Stimulated activated CD4-positive, alpha-beta T cell treated with anti-CD3 and anti-CD28 coated beads, Interleukin-12 subunit alpha, Interleukin-12 subunit beta, amount 100 ng/mL, for 24 hours (primary cell): ENCODE measurements at regions not wholly inside any gene's neighbourhood (a gene's known extent, or its start where the extent isn't known, plus 50 kb on each side); places are given as distances from the start of the nearest gene placed in this dataset.

Experiments
- DNase-seq, 2 experiments: peaks; one replicate each; pipeline ENCODE4 v3.0.0-alpha.2; 2020; ENCODE audit warnings: low read depth in 2 of 2

DNA sequence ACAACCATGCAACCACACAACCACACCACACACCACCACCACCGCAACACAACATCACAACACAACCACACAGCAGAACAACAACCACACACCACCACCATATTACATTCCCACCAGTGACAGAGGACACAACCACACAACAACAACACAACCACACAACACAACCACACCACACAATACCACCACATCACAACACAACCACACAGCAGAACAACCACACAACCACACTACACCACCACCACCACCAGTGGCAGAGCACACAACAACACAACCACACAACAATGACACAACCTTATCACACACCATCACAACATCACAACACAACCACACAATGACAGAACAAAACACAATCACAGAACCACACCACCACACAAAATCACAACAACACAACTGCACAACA, 313.0 kb upstream of the MYT1L start:
- DNase-seq, result no peak

DNA sequence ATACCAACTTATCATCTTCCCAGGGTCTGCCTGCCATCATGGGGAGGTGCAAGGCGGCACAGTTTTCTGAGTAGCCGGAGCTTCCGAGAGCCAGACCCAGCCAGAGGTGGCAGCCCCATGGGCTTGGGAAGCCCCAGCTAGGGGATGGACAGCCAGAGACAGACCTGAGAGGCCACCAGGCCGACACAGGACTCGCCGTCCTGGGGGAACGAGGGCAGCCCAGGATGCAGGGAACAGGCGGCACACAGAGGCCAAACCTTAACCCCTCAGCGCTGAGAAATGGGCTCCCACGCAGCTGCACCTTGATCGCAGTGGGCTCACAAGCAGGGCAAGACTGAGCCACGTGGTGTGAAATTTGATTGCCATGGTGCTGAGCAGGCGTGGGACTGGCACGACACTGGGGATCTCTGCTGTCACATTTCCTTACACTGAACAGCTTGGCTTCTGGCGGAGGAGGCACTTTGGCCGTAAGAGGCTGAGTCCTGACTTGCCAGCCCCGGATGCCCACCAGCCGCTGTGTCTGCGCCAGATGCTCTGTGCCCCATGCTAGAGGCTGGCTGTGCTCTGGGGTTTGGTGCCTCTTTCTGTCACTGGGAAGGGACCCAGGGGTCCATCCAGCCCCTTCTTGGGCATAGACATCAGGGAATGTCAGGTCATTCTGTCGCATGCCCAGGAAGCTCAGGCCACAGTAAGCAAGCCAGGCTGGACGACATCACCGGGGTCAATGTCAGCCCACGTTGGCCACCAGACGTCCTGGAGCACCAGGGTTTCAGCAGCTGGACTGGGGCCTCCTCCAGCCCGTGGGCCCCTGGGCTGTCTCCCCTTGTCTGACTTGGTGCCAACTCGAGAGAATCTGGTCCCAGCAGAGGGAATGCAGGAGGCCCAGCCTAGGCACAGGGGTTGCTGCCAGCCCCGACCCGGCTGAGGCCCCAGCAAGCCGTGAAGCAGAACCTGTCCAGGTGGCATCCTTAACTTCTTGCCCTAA, 312.1 kb upstream of the MYT1L start:
- DNase-seq, result no peak

DNA sequence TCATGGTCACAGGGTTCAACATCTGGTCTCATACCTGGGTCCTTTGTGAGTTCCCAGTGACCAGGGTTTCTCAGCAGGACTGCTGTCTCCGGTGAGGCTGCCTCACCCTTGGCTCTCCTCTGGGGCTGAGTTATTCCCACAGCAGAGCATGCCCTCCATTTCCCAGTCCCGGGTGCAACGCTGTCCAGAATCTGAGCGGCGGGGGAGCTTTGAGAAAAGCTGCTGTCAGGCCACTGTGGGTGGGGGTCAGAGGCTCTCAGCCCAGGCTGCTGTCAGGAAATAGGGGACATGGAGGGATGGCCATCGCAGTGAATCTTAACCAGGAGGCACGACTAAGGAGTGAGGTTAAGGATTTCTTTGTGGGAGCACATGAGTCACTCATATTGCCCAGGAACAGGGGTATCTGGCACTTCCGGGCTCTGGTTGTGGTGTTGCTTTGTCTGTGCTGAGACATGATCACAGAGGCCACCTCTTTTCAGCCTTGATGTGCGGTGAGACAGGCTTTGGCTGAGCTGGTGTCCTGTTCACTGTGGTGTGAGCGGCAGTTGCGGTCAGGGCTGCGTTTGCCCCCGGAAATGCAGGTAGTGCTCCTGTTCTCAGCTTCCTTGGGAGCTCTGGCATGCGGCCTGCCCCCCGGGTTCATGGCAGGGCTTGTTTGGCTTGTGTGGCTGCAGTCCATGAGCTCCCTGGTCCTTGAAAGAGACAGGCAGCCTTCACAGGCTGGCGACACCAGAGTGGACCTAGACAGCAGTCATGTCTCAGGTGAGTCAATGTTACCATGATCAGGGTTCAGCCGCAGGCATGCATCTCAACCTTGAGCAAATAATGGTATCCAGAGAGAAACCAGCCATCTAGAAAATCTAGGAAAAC, 310.7 kb upstream of the MYT1L start:
- no peak for DNase-seq

DNA sequence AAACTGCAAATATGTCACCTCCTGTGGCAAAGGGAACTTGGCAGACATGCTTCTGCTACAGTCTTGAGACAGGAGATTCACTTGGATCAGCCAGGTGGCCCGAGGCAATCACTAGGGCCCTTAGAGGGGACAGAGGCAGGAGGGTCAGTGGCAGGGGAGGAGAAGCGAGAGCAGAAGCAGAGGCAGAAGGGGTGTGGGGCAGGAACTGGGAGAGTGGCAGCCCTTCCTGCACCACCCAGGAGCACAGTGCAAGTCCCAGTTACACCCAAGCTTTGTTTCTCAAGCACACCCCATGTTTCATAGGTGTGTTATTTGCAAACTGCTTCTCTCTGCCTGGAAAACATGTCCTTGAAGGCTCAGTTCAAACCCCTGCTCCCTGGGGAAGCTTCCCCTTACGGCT, 309.7 kb upstream of the MYT1L start:
- DNase-seq, result no peak

DNA sequence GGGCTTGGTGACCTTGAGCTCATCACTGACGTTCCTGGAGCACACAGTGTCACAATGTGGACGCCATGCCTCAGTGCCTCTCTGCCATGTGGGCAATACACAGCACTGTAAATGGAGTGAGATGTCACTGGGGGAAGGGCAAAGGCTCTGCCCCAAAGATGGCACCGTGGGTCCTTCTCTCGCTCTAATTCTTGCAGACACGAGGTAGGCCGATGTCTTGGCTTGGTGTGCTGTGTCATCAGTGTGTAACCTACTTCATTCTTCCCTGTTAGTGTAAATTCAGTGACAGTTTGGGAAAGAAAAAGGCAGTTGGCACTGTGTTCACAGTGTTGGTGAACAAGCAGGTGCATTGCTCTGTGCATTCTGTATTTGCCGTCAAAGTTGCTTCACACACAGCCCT, 309.3 kb upstream of the MYT1L start:
- no peak for DNase-seq

DNA sequence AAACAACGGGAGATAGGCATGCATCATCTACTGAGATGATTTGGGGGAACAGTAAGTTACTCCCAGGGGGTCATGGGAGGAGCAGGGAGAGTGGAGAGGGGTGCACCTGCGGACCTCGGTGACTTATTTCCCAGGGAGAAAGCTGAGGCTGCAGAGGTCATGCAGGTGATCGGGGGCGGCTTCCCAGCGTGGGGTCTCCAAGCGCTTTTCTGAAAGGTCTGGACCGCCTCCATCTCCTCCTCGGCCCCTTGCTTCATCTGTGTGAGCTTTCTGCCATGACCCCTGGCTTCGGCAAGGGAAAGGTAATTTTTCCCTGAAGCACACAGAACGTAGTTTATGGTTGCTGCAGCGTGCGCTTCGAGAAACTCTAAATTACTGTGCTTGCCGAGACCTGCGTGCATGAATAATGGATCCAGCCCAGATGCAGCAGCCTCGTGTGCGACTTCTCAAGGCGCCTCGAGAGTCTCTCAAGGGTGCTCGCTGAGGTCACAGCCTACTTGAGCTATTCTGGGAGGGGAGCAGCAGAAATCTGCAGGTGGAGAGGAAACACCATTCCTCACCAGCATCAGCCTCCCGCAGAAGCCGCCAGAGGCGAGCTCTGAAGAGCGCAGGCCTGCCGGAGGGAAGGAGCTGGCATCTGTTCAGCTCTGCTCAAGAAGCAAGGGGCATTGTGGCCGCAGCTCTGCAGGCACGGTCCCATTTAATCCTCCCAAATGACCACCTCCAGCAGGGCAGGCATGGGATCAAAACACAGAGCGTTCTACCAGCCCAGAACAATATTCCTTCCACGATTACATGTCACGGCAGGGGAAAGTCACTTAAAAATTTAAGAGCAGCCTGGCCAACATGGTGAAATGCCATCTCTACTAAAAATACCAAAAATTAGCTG, 308.4 kb upstream of the MYT1L start:
- DNase-seq, result no peak

DNA sequence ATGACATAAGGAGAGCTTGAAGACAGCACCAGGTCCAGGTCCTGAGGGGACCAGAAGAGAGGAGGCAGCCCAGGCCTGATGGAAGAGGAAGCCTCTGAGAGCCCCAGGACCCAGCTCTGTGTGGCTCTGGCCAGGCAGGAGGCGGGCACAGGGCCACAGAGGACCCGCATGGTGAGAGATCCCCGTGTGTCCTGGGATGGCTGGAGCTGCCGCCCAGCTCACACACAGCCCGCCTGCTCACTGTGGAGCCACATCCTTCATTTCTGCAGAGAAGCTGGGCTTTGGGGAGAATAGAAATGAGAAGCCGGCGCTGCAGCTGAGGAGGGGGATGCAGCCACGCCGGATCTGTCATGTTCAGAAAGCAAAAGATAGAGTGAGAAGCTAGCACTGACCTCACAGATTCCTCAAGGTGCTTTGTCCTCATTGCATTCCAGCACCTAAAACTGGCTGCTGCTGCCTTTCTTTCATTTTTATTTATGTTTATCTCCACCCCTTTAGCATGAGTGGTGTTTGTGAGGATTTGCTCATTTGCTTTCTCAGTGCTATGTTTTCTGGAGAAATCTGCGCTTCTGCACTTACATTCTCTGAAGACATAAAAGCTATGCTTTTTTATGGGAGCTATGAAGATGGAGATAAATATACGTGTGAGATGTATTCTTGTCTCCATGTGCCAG, 307.6 kb upstream of the MYT1L start:
- no peak for DNase-seq

DNA sequence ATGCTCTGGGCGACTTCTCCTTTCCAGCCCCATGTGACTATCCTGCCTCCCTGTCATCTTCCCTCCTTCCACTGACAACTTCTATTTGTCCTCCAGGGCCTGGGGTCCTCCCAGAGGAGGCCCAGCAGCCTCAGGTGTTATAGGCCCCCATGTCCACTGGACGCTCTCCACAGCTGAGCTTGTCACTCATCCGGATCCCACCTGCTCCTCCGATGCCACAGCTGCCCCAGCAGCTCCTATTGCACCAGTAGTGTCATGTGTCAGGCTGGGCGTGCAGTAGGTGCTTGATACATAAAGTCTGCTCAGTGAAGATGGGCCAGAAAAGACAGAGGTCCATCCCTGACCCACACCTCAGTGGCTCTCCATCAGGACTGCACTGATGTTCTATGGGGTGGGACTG, 305.7 kb upstream of the MYT1L start:
- no peak for DNase-seq

DNA sequence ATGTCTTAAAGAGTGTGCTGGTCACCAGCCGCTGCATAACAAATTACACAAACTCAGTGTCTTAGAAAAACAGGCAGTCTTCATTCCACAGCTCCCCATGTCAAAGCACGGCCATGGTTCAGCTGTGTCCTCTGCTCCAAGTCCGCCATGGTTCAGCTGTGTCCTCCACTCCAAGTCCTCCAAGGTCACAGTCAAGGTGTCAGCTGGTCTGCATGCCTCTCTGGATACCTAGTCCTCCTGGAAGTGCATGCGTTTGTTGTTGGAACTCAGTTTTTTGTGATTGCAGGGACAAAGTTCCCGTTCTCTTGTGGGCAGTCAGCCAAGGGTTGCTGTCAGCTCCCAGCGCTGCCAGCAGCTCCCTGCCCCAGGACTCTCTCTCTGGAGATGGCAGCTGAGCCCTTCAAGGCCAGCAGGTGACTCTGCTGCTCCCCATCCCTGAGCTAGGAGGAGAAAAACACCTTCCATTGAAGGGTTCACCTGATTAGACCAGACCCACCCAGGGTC, 304.0 kb upstream of the MYT1L start:
- no peak for DNase-seq

DNA sequence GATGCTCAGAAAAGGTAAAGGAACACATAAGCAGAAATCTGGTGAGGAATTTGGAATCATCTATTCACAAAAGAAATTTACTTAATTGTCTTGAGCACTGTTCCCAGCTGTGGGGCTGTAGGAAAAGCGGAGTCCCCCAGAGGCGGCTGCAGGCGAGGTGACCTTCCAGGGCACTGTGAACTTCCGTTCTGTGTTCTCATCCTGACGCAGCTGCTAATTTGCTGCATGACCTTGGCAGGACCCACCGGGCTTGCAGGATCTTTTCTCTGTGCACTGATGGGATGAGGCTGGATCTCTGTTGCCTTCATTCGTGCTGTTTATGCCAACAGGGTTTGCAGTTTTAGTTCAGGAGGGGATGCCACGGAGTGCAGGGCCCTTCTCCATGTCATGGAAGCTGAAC, 301.9 kb upstream of the MYT1L start:
- DNase-seq, result no peak

DNA sequence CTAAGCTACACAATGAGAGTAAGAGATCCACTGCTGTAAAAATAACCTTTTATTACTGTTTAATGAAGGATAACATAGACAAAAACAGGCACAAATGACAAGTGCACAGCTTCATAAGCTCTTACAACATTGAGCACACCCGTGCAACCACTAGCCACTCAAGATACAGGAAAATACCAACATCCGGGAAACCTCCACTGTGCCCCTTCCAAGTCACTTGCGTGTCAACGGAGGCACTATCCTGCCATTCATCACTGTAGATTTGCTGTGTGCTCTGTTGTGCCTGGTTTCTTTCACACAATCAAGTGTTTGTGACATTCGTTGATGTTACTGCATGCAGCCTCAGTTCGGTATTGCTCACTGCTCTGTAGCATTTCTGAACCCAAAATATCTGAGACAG, 292.9 kb upstream of the MYT1L start:
- no peak for DNase-seq

DNA sequence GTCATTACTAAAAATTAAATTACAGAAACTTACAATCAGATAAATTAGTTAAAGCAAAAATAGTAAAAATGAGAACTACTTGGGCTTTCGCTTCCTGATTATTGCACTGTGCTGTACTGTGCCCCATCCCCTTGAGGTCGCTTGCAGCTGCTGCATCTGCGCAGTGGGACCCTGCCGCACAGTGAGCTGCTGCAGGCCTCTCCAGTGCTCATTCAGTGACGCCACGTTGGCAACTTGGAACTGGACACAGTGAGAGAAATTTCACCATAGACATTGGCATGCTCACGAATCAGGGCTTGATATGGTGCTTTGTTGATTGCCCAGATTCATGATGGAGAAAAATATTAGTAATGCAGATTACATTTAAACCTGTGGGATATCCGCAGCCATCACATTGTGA, 290.8 kb upstream of the MYT1L start:
- DNase-seq, result no peak

DNA sequence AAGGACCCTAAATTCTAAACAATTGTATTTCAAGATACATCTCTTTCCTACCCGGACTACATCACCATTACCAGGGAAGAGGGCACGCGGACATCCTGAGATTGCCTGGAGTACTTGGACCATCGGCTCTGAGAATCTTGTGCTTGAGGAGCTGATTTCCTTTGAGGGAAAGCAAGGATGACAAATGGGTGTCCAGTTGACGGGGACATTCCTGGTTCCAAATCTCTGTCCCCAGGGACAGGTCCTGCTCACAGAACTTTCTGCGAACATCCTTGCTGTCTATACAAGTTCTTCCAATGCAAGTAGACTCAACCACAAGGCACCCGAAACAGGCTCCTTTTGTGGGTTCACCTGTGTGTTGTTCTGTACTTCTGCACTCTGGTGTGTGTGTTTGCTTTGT, 289.5 kb upstream of the MYT1L start:
- DNase-seq, result no peak

DNA sequence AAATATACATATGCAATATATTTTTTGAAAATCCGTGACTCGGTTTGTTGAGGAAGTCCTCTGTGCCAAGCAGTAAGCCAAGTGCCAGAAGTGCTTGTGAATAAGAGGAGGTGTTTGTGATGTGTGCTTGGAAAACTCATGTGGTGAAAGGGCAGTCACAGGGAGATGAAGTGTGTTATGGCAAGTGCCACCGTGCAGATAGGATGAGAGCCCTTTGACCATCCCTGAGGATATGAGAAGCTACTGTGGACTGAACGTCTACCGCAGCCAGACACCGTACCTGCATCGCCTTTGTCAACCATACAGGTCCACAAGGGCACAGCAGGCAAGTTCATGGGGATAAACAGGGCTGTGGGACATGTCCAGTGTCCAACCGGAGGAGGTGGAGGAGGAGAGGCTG, 288.9 kb upstream of the MYT1L start:
- no peak for DNase-seq

DNA sequence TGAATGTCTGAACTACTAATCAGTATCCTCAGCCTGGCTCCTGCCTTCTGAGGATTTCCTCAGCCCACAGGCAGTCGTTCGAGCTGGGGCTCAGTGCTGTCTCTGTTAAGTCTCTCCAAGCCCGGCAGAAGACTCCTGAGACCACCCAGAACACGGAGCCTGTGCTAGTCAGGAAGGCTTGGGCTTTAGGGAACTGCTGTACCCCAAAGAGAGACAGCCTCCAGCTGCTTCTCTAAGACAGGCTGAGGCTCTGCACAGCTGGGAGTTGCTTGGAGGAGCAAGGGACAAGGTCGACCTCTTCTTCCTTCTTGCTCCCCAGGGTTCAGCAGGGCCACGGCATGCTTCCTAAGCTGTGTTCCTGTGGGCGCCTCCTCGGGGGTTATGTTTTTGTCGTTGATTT, 283.4 kb upstream of the MYT1L start:
- DNase-seq, result no peak

DNA sequence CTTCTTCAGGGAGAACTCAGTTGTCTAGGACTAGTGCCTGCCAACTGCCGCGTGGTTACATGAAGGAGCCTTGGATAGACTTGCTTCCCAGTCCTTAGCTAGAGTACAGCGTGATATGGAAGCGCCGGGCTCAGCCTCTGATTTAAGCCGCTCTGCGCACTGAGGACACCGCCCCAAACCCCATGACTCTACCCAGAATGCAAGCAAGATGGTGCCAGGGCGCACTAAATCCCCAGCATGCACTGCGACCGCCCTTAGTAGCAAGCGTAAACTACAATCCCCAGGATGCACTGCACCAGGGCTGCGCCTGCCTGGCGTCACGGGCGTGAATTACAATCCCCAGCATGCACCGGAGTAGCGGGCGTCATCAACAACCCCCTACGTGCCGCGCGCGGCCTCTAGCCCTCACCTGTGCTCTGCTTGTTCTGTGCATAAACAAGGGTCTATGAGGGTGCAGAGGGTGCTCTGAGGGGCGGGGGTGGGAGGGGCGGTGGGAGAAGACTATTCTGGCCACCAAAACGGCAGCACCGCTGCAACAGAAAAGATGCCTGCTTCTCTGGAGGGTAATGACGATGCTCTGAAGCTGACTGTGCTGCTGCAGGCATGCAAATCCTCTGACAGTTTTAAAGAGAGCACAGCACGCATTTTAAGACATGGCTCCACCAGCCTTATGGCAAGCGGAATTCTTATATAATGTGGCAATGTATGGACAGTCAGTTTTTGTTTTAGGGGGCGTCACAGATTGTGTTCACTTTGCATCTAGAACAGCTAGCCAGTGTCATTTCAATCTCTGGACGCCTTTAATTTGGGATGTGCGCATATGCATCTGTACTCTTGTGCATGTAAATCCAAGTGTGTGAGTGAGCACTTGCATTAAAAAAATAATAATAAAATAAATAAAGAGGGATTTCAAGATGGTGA, 282.5 kb upstream of the MYT1L start:
- peak; percentile 77 to 79 for DNase-seq

DNA sequence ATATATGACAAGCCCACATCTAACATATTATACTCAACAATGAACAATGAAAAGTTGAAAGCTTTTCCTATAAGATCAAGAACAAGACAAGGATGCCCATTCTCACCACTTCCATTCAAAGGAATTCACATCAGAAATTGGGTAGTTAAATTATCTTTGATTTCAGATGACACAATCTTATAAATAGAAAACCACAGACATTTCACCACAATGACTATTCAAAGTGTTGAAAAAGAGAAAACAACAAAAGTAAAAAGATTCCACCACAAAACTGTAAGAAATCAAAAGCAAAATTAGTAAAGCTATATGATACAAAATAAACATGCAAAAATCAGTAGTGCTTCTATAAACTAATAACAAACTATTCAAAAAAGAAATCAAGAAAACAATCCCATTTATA, 279.7 kb upstream of the MYT1L start:
- no peak for DNase-seq

DNA sequence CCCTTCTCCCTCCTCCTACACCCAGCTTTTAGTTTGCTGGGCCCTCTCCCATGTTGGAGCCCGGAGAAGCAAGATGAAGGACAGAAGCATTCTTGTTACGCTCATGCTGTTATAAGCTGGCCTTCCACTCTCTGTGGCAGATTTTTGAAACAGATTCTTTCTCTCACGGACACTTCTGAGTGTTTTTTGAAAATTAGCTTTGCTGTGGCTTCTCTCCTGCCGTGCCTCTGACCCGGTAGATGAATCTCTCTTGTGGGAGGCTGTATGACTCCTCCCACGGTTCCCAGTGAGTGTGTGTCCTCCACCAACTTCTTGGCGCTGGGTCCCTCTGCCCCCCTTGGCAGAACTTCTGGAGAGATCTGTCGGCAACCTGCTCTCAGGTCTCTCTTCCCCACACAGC, 269.3 kb upstream of the MYT1L start:
- DNase-seq, result no peak

DNA sequence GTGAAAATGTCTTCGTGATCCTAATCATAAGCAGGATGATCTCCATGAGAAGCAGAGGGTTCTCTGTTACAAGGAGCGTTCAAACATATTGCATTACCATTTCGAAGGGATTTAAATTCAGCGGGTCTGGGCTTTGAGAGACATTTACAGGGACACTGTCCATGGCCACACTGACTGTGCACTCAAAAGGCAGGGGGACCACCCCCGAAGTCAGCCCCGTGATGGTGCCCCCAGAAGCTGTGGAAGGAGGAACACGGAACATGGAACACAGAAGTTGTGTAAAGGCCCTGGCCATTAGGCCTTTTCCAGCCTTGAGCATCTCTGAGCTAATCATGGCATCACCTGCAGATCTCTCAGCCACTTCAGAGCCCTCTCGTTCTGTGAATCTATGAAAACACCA, 268.4 kb upstream of the MYT1L start:
- DNase-seq, result no peak

DNA sequence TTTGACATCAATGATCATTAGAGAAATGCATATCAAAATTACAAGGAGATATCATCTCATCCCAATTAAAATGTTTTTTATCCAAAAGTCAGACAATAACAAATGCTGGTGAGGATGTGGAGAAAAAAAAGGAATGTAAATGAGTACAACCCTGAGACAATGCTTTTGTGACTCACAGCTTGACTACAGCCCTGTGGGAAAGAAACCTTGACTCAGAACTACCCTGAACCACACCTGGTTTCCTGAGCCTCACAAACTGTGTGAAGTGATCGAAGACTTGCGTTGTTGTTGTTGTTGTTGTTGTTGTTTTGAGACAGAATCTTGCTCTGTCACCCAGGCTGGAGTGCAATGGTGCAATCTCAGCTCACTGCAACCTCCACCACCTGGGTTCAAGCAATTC, 266.6 kb upstream of the MYT1L start:
- DNase-seq, result no peak
